ENCODE measurements at regions not wholly inside any gene's neighbourhood (a gene's known extent, or its start where the extent isn't known, plus 50 kb on each side); places are given as distances from the start of the nearest gene placed in this dataset.

GRCh38 chr3:86149054-86149453 lies 841.9 kb downstream of the VGLL3 start:
- TF ChIP-seq, protein P1, sequence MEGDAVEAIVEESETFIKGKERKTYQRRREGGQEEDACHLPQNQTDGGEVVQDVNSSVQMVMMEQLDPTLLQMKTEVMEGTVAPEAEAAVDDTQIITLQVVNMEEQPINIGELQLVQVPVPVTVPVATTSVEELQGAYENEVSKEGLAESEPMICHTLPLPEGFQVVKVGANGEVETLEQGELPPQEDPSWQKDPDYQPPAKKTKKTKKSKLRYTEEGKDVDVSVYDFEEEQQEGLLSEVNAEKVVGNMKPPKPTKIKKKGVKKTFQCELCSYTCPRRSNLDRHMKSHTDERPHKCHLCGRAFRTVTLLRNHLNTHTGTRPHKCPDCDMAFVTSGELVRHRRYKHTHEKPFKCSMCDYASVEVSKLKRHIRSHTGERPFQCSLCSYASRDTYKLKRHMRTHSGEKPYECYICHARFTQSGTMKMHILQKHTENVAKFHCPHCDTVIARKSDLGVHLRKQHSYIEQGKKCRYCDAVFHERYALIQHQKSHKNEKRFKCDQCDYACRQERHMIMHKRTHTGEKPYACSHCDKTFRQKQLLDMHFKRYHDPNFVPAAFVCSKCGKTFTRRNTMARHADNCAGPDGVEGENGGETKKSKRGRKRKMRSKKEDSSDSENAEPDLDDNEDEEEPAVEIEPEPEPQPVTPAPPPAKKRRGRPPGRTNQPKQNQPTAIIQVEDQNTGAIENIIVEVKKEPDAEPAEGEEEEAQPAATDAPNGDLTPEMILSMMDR (IDR thresholded peaks at IDR 0.05; ENCODE audit: low read depth, low read length), result no peak
- no peak overlapping the region for H3K4me3 ChIP-seq (ENCODE audit: low read depth, low read length)

DNA sequence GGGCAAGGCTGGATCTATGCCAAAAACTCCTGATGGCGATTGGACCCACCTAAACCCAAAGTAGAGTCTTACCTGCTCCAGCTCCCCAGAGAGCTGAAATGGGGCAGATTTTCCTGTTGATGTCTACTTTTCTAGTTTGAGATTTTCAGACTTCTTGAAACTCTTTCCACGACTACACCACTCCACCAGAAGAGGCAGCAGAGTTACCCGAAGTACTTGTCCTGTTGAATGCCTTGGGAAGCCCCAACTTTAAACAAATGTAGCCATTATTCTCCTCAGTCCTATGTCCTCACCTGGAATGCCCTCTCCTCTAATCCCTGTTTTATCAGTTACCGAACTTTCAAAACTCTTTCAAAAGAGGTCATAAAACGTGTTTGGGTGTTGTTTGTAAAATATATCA lies 843.8 kb downstream of the VGLL3 start:
- TF ChIP-seq, protein P1 (IDR thresholded peaks at IDR 0.05; ENCODE audit: low read depth, low read length), result peak; percentile 54
- H3K4me3 ChIP-seq (ENCODE audit: low read depth, low read length), result no peak overlapping the region
- H3K27me3 ChIP-seq, result no peaks in the 10 kb centered on the region
- H3K4me1 ChIP-seq, result no peaks in the 10 kb centered on the region
- DNase-seq, result no peak
- H3K9me3 ChIP-seq, result no peaks in the 10 kb centered on the region
- no peaks in the 10 kb centered on the region for H3K36me3 ChIP-seq

More at GRCh38 chr3:86149054-86149453, 841.9 kb downstream of the VGLL3 start:
- no peaks in the 10 kb centered on the region for H3K4me1 ChIP-seq
- DNase-seq, result no peak
- H3K36me3 ChIP-seq, result no peaks in the 10 kb centered on the region
- no peaks in the 10 kb centered on the region for H3K27me3 ChIP-seq
- H3K9me3 ChIP-seq, result no peaks in the 10 kb centered on the region

- H3K4me3 ChIP-seq (ENCODE audit: low read depth, low read length), result no peak overlapping the region
- H3K9me3 ChIP-seq, result no peaks in the 10 kb centered on the region; the same call in 1 of the 2 replicates
- peaks cover 5% of the 10 kb centered on the region for H3K4me1 ChIP-seq
- DNase-seq, result no peak
- TF ChIP-seq, protein P1 (IDR thresholded peaks at IDR 0.05; ENCODE audit: low read depth, low read length), result no peak
- no peaks in the 10 kb centered on the region for H3K36me3 ChIP-seq
- no peaks in the 10 kb centered on the region for H3K27me3 ChIP-seq
Measured at GRCh38 chr3:86126552-86126951, 864.4 kb downstream of the VGLL3 start.
